Nephron (organoid): ENCODE measurements at regions not wholly inside any gene's neighbourhood (a gene's known extent, or its start where the extent isn't known, plus 50 kb on each side); places are given as distances from the start of the nearest gene placed in this dataset.

Source experiments
- H3K27ac Mint-ChIP-seq, 3 experiments: 2 replicates each; pipeline ENCODE4 v1.8.0; 2020; ENCODE audit warnings: mixed read lengths in 3 of 3, mild to moderate bottlenecking in 2 of 3, moderate library complexity in 1 of 3
- H3K27me3 Mint-ChIP-seq: 2 replicates; pipeline ENCODE4 v1.8.0; 2021; ENCODE audit warnings: low read depth, mild to moderate bottlenecking, moderate library complexity, mixed read lengths
- H3K36me3 Mint-ChIP-seq: 2 replicates; pipeline ENCODE4 v1.8.0; 2020; ENCODE audit warnings: low read depth, mixed read lengths
- H3K4me1 Mint-ChIP-seq: 2 replicates; pipeline ENCODE4 v1.8.0; 2020; ENCODE audit warnings: mixed read lengths
- H3K4me3 Mint-ChIP-seq, 3 experiments: 2 replicates each; pipeline ENCODE4 v1.8.0; 2020; ENCODE audit warnings: mild to moderate bottlenecking in 3 of 3, mixed read lengths in 3 of 3, moderate library complexity in 2 of 3
- H3K9me3 Mint-ChIP-seq: 2 replicates; pipeline ENCODE4 v1.8.0; 2020; ENCODE audit warnings: mixed read lengths
- CTCF ChIP-seq, 3 experiments: fragments of 200-600 bp; sonication (generic); IDR thresholded peaks; one replicate each; pipeline ENCODE4 v1.5.0; 2021; ENCODE audit warnings: antibody characterized with exemption in 3 of 3; ENCODE audit not compliant: unreplicated experiment in 3 of 3

GRCh38 chr4:28358606-28359005, 1498.0 kb downstream of the STIM2 start:
- Mint-ChIP-seq H3K4me3 (no peak overlapping the region), H3K36me3 (no peaks in the 10 kb centered on the region), H3K4me1 (no peaks in the 10 kb centered on the region), H3K9me3 (no peaks in the 10 kb centered on the region), H3K27me3 (no peaks in the 10 kb centered on the region), H3K27ac (no peak overlapping the region)
- TF ChIP-seq CTCF (IDR thresholded peaks at IDR 0.05; ENCODE audit: unreplicated experiment in 3 of 3) = no peak

GRCh38 chr4:28360681-28361080, 1500.0 kb downstream of the STIM2 start:
- H3K4me1 Mint-ChIP-seq = no peaks in the 10 kb centered on the region
- H3K4me3 Mint-ChIP-seq = no peak overlapping the region
- H3K27me3 Mint-ChIP-seq = no peaks in the 10 kb centered on the region
- H3K9me3 Mint-ChIP-seq = no peaks in the 10 kb centered on the region
- TF ChIP-seq CTCF (IDR thresholded peaks at IDR 0.05; ENCODE audit: unreplicated experiment in 3 of 3) = no peak
- H3K36me3 Mint-ChIP-seq = no peaks in the 10 kb centered on the region
- no peak overlapping the region for H3K27ac Mint-ChIP-seq

GRCh38 chr4:28362169-28362568, 1501.5 kb downstream of the STIM2 start:
- H3K4me3 Mint-ChIP-seq = no peak overlapping the region
- TF ChIP-seq CTCF (IDR thresholded peaks at IDR 0.05; ENCODE audit: unreplicated experiment in 3 of 3) = no peak
- H3K4me1 Mint-ChIP-seq = no peaks in the 10 kb centered on the region
- H3K36me3 Mint-ChIP-seq = no peaks in the 10 kb centered on the region
- no peaks in the 10 kb centered on the region for H3K27me3 Mint-ChIP-seq
- H3K27ac Mint-ChIP-seq = no peak overlapping the region
- H3K9me3 Mint-ChIP-seq = no peaks in the 10 kb centered on the region

GRCh38 chr4:28369499-28369898, 1508.9 kb downstream of the STIM2 start:
- H3K4me1 Mint-ChIP-seq = no peaks in the 10 kb centered on the region
- no peak overlapping the region for H3K4me3 Mint-ChIP-seq
- H3K27me3 Mint-ChIP-seq = no peaks in the 10 kb centered on the region
- TF ChIP-seq CTCF (IDR thresholded peaks at IDR 0.05; ENCODE audit: unreplicated experiment in 3 of 3) = no peak
- H3K27ac Mint-ChIP-seq = no peak overlapping the region
- H3K9me3 Mint-ChIP-seq = no peaks in the 10 kb centered on the region
- no peaks in the 10 kb centered on the region for H3K36me3 Mint-ChIP-seq

- H3K36me3 Mint-ChIP-seq = no peaks in the 10 kb centered on the region
- no peak overlapping the region for H3K4me3 Mint-ChIP-seq
- no peaks in the 10 kb centered on the region for H3K4me1 Mint-ChIP-seq
- no peak overlapping the region for H3K27ac Mint-ChIP-seq
- no peaks in the 10 kb centered on the region for H3K27me3 Mint-ChIP-seq
- H3K9me3 Mint-ChIP-seq = no peaks in the 10 kb centered on the region
- TF ChIP-seq CTCF (IDR thresholded peaks at IDR 0.05; ENCODE audit: unreplicated experiment in 3 of 3) = no peak
Observed at GRCh38 chr4:28373191-28373590, 1512.5 kb downstream of the STIM2 start.

GRCh38 chr4:28373601-28374000, 1513.0 kb downstream of the STIM2 start:
- Mint-ChIP-seq H3K4me1 (no peaks in the 10 kb centered on the region), H3K9me3 (no peaks in the 10 kb centered on the region), H3K27me3 (no peaks in the 10 kb centered on the region), H3K4me3 (no peak overlapping the region), H3K27ac (no peak overlapping the region), H3K36me3 (no peaks in the 10 kb centered on the region)
- TF ChIP-seq CTCF (IDR thresholded peaks at IDR 0.05; ENCODE audit: unreplicated experiment in 3 of 3) = no peak
